ENCODE measurements at regions not wholly inside any gene's neighbourhood (a gene's known extent, or its start where the extent isn't known, plus 50 kb on each side); places are given as distances from the start of the nearest gene placed in this dataset.

DNA sequence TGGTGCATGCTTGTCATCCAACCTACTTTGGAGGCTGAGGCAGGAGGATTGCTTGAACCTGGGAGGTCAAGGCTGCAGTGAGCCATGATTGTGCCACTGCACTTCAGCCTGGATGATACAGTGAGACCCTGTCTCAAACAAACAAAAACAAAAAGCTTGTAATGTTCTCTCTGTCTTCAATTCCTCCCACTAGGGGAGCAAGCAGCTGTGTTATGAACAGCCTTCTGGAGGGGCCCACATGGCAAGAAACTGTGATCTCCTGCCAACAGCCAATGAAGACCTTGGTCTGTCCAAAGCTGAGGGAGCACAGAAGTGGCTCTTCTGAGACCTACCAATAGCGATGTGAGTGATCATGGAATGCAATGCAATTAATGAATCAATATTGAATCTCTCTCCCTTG is 229.2 kb downstream of the SEC23IP start:
- Histone ChIP-seq H3K9me3 (ENCODE audit: control insufficient read depth in 2 of 3, low read length in 3 of 3) (no peaks in the 10 kb centered on the region), H3K27me3 (ENCODE audit: control insufficient read depth in 2 of 2, insufficient read depth in 2 of 2, low read length in 2 of 2) (no peaks in the 10 kb centered on the region), H3K27ac (ENCODE audit: low read depth, low read length) (no peak overlapping the region), H3K4me3 (ENCODE audit: low read length) (no peak overlapping the region), H3K4me1 (ENCODE audit: control insufficient read depth in 2 of 2, insufficient read depth in 2 of 2, low read length in 2 of 2) (no peaks in the 10 kb centered on the region), H3K36me3 (ENCODE audit: control insufficient read depth in 2 of 3, insufficient read depth in 3 of 3, low read length in 3 of 3) (no peaks in the 10 kb centered on the region)
- H3K27me3 Mint-ChIP-seq: peaks cover 2 to 30% (median 24%) of the 10 kb centered on the region in 5 donors
- intact Hi-C loops (cut with micrococcal nuclease): no loop called here
- POLR2A ChIA-PET: no interaction called here
- no peak overlapping the region for H3K4me3 Mint-ChIP-seq
- ATAC-seq (no peak), DNase-seq (no peak)
- peaks cover 0 to 12% (median 4%) of the 10 kb centered on the region in 11 donors for H3K9me3 Mint-ChIP-seq
- CTCF ChIA-PET: no interaction called here
- no peaks in the 10 kb centered on the region for H3K36me3 Mint-ChIP-seq
- no peaks in the 10 kb centered on the region for H3K4me1 Mint-ChIP-seq
- no peak overlapping the region for H3K27ac Mint-ChIP-seq

DNA sequence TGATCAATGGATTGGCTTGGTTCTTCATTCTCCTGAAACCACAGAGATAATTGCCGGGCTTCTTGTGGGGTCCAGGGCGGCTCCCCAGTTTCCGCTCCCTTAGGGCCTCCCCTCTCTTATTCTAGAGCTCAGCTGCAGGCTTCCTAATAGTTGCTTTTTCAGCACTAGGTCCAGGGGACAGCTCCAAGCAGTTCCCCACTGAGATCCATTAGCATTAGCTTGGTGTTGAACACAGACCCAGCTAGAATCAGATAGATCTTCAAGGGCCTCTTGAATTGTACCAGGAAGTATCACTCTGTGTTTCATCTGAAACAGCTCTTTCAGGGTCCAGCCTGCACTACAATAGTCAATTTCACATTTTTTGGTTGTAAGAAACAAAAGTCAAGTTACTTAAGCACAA is 238.7 kb downstream of the SEC23IP start:
- no peak overlapping the region for H3K4me3 ChIP-seq (ENCODE audit: low read length)
- DNase-seq (no peak), ATAC-seq (no peak)
- no peak overlapping the region for H3K27ac ChIP-seq (ENCODE audit: low read depth, low read length)
- Mint-ChIP-seq H3K36me3 (peaks cover 0 to 4% (median 0%) of the 10 kb centered on the region in 5 donors), H3K9me3 (peaks cover 0 to 17% (median 5%) of the 10 kb centered on the region in 11 donors), H3K27ac (no peak overlapping the region), H3K4me3 (no peak overlapping the region), H3K4me1 (no peaks in the 10 kb centered on the region), H3K27me3 (peaks cover 16 to 47% (median 33%) of the 10 kb centered on the region in 5 donors)
- H3K4me1 ChIP-seq (ENCODE audit: control insufficient read depth in 2 of 2, insufficient read depth in 2 of 2, low read length in 2 of 2): no peaks in the 10 kb centered on the region
- ChIA-PET POLR2A (no interaction called here), CTCF (no interaction called here)
- H3K27me3 ChIP-seq (ENCODE audit: control insufficient read depth in 2 of 2, insufficient read depth in 2 of 2, low read length in 2 of 2): no peaks in the 10 kb centered on the region
- intact Hi-C loops (cut with micrococcal nuclease): no loop called here
- no peaks in the 10 kb centered on the region for H3K36me3 ChIP-seq (ENCODE audit: control insufficient read depth in 2 of 3, insufficient read depth in 3 of 3, low read length in 3 of 3)
- H3K9me3 ChIP-seq (ENCODE audit: control insufficient read depth in 2 of 3, low read length in 3 of 3): no peaks in the 10 kb centered on the region

DNA sequence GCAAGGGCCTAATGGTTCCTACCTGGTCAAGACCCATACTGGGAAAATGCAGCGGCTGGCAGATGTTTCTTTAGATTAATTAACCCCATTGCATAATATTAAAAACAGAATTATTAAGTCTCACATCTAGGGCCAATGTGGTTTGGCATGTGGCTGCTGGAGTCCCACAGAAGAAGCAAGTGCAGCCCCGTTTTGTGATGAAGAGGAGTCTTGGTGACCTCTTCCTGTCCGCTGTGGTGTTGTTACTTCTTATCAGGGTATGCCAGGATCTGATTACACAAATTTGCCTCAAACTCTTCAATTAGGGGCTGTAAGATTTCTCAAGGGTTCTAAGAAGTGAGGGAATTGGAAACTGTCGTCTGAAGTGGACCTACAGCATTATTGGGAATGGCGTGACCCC is 240.3 kb downstream of the SEC23IP start:
- ChIA-PET POLR2A (no interaction called here), CTCF (no interaction called here)
- H3K9me3 Mint-ChIP-seq: peaks cover 0 to 12% (median 5%) of the 10 kb centered on the region in 11 donors
- Histone ChIP-seq H3K36me3 (ENCODE audit: control insufficient read depth in 2 of 3, insufficient read depth in 3 of 3, low read length in 3 of 3) (no peaks in the 10 kb centered on the region), H3K9me3 (ENCODE audit: control insufficient read depth in 2 of 3, low read length in 3 of 3) (no peaks in the 10 kb centered on the region), H3K4me1 (ENCODE audit: control insufficient read depth in 2 of 2, insufficient read depth in 2 of 2, low read length in 2 of 2) (no peaks in the 10 kb centered on the region), H3K27ac (ENCODE audit: low read depth, low read length) (no peak overlapping the region), H3K4me3 (ENCODE audit: low read length) (no peak overlapping the region), H3K27me3 (ENCODE audit: control insufficient read depth in 2 of 2, insufficient read depth in 2 of 2, low read length in 2 of 2) (no peaks in the 10 kb centered on the region)
- intact Hi-C loops (cut with micrococcal nuclease): no loop called here
- H3K4me3 Mint-ChIP-seq: no peak overlapping the region
- peaks cover 0 to 4% (median 0%) of the 10 kb centered on the region in 5 donors for H3K36me3 Mint-ChIP-seq
- H3K27ac Mint-ChIP-seq: no peak overlapping the region
- no peaks in the 10 kb centered on the region for H3K4me1 Mint-ChIP-seq
- ATAC-seq: no peak
- DNase-seq: no peak
- peaks cover 8 to 34% (median 25%) of the 10 kb centered on the region in 5 donors for H3K27me3 Mint-ChIP-seq

DNA sequence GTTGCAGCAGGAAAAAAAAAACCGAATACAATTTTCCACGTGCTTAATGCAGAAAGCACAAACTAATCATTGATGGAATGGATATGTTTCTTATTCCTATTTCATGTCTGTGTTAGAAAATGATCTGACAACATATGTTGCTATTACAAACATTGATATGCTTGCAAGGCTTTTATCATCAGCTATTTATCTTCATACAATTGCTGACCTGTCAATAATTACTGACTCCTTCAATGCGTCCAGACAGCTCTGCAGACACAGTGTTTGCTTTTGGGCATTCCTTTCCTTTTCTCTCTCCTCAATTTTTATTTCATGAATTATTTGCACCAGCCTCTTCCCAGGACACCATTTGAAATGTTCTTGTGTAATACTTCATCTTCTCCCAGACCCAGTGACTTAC is 246.2 kb downstream of the SEC23IP start:
- intact Hi-C loops (cut with micrococcal nuclease): no loop called here
- Histone ChIP-seq H3K9me3 (ENCODE audit: control insufficient read depth in 2 of 3, low read length in 3 of 3) (no peaks in the 10 kb centered on the region), H3K4me1 (ENCODE audit: control insufficient read depth in 2 of 2, insufficient read depth in 2 of 2, low read length in 2 of 2) (no peaks in the 10 kb centered on the region), H3K27me3 (ENCODE audit: control insufficient read depth in 2 of 2, insufficient read depth in 2 of 2, low read length in 2 of 2) (no peaks in the 10 kb centered on the region), H3K36me3 (ENCODE audit: control insufficient read depth in 2 of 3, insufficient read depth in 3 of 3, low read length in 3 of 3) (no peaks in the 10 kb centered on the region), H3K27ac (ENCODE audit: low read depth, low read length) (no peak overlapping the region), H3K4me3 (ENCODE audit: low read length) (no peak overlapping the region)
- ChIA-PET POLR2A (no interaction called here), CTCF (no interaction called here)
- Mint-ChIP-seq H3K9me3 (peaks cover 0 to 5% (median 2%) of the 10 kb centered on the region in 11 donors), H3K36me3 (no peaks in the 10 kb centered on the region), H3K27me3 (peaks cover 0 to 25% (median 18%) of the 10 kb centered on the region in 5 donors), H3K27ac (no peak overlapping the region), H3K4me1 (no peaks in the 10 kb centered on the region), H3K4me3 (no peak overlapping the region)
- ATAC-seq: no peak
- no peak for DNase-seq

DNA sequence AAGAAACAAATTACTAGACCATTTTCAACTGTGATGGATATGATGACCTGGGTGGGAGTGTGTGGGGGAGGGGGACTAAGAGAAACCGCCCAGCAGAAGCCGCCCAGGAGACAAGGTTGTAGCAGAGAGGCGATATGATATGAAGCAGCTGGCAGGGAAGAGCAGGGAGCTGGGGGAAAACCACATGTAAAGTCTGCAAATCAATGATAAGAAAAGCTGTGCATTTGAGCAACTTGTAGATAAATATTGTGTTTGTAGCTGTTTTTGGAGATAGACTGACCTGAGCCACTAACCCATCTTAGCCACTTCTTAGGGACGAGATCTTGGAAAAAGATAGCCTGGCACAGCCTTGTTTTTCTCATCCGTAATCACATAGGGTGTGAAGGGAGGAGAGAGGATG is 252.6 kb downstream of the SEC23IP start:
- POLR2A ChIA-PET: no interaction called here
- intact Hi-C loops (cut with micrococcal nuclease): no loop called here
- Mint-ChIP-seq H3K27me3 (peaks cover 0 to 20% (median 10%) of the 10 kb centered on the region in 5 donors), H3K9me3 (peaks cover 0 to 1% (median 0%) of the 10 kb centered on the region in 11 donors), H3K36me3 (no peaks in the 10 kb centered on the region), H3K27ac (no peak overlapping the region), H3K4me3 (no peak overlapping the region), H3K4me1 (no peaks in the 10 kb centered on the region)
- no peak for DNase-seq
- H3K27ac ChIP-seq (ENCODE audit: low read depth, low read length): no peak overlapping the region
- no peaks in the 10 kb centered on the region for H3K36me3 ChIP-seq (ENCODE audit: control insufficient read depth in 2 of 3, insufficient read depth in 3 of 3, low read length in 3 of 3)
- no peak for ATAC-seq
- H3K9me3 ChIP-seq (ENCODE audit: control insufficient read depth in 2 of 3, low read length in 3 of 3): no peaks in the 10 kb centered on the region
- H3K4me3 ChIP-seq (ENCODE audit: low read length): no peak overlapping the region
- H3K4me1 ChIP-seq (ENCODE audit: control insufficient read depth in 2 of 2, insufficient read depth in 2 of 2, low read length in 2 of 2): no peaks in the 10 kb centered on the region
- CTCF ChIA-PET: no interaction called here
- H3K27me3 ChIP-seq (ENCODE audit: control insufficient read depth in 2 of 2, insufficient read depth in 2 of 2, low read length in 2 of 2): no peaks in the 10 kb centered on the region

DNA sequence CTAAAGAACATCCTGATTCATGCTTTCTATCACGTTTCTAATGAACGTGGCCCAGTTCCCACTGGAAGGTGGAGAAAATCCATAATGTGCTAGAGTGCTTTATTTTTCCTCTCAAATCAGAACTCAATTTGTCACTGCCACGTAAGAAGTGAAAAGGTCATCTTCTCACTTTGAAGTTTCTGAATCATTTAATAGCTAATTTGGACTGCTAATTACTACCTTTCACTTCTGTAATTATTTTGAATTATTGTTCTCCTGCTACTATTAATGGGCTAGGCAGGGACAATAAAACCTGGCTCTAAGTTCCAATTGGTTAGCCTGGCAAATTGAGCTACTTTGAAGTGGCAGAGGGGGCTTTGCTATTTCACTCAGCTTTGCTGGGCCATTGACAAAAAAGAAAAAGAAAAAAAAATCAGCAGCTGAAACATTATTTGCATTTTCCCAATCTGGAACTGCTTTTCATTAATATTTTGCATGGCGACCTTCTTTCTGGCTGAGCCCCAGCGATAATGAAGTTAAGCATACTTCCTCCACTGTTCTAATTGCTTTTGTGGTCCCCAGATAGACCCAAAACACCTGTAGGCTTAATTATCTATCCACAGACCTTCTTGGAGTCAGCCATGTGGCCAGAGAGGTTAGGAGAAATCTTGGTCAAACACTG is 264.2 kb downstream of the SEC23IP start:
- H3K4me3 Mint-ChIP-seq: no peak overlapping the region
- peaks cover 0 to 21% (median 5%) of the 10 kb centered on the region in 11 donors for H3K9me3 Mint-ChIP-seq
- Histone ChIP-seq H3K27me3 (ENCODE audit: control insufficient read depth in 2 of 2, insufficient read depth in 2 of 2, low read length in 2 of 2) (no peaks in the 10 kb centered on the region), H3K9me3 (ENCODE audit: control insufficient read depth in 2 of 3, low read length in 3 of 3) (no peaks in the 10 kb centered on the region), H3K4me1 (ENCODE audit: control insufficient read depth in 2 of 2, insufficient read depth in 2 of 2, low read length in 2 of 2) (no peaks in the 10 kb centered on the region), H3K4me3 (ENCODE audit: low read length) (no peak overlapping the region), H3K27ac (ENCODE audit: low read depth, low read length) (no peak overlapping the region), H3K36me3 (ENCODE audit: control insufficient read depth in 2 of 3, insufficient read depth in 3 of 3, low read length in 3 of 3) (no peaks in the 10 kb centered on the region)
- DNase-seq (no peak), ATAC-seq (no peak)
- peaks cover 0 to 3% (median 0%) of the 10 kb centered on the region in 5 donors for H3K36me3 Mint-ChIP-seq
- H3K27me3 Mint-ChIP-seq: peaks cover 0 to 36% (median 18%) of the 10 kb centered on the region in 5 donors
- CTCF ChIA-PET: no interaction called here
- no peaks in the 10 kb centered on the region for H3K4me1 Mint-ChIP-seq
- H3K27ac Mint-ChIP-seq: no peak overlapping the region
- POLR2A ChIA-PET: no interaction called here
- intact Hi-C loops (cut with micrococcal nuclease): no loop called here

DNA sequence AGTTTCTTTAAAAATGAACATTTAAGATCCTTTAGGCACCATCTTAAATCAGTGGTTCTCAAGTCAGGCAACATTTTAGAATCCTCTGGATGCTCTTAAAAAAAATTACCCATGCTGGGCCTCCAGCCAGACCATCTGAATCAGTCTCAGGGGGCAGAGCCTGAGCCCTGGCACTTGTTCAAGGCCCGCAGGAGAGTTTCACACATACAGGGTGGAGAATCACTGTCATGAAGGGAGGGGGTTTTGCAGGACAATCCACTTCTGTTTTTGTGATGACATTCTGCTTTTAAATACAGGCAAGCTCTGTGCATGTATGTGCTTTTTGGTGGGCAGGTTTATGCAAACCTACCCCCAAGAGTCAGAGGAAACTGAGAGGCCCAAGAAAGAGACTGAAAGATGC is 268.6 kb downstream of the SEC23IP start:
- Histone ChIP-seq H3K27ac (ENCODE audit: low read depth, low read length) (no peak overlapping the region), H3K27me3 (ENCODE audit: control insufficient read depth in 2 of 2, insufficient read depth in 2 of 2, low read length in 2 of 2) (no peaks in the 10 kb centered on the region), H3K4me3 (ENCODE audit: low read length) (no peak overlapping the region), H3K4me1 (ENCODE audit: control insufficient read depth in 2 of 2, insufficient read depth in 2 of 2, low read length in 2 of 2) (no peaks in the 10 kb centered on the region), H3K9me3 (ENCODE audit: control insufficient read depth in 2 of 3, low read length in 3 of 3) (no peaks in the 10 kb centered on the region), H3K36me3 (ENCODE audit: control insufficient read depth in 2 of 3, insufficient read depth in 3 of 3, low read length in 3 of 3) (no peaks in the 10 kb centered on the region)
- ChIA-PET CTCF (no interaction called here), POLR2A (no interaction called here)
- Mint-ChIP-seq H3K36me3 (no peaks in the 10 kb centered on the region), H3K9me3 (peaks cover 0 to 6% (median 0%) of the 10 kb centered on the region in 11 donors), H3K4me1 (no peaks in the 10 kb centered on the region), H3K27ac (no peak overlapping the region), H3K27me3 (peaks cover 0 to 17% (median 9%) of the 10 kb centered on the region in 5 donors), H3K4me3 (no peak overlapping the region)
- intact Hi-C loops (cut with micrococcal nuclease): no loop called here
- ATAC-seq (no peak), DNase-seq (no peak)

Measured in naive thymus-derived CD4-positive, alpha-beta T cell (primary cell).